ENCODE measurements at regions not wholly inside any gene's neighbourhood (a gene's known extent, or its start where the extent isn't known, plus 50 kb on each side); places are given as distances from the start of the nearest gene placed in this dataset.

DNA sequence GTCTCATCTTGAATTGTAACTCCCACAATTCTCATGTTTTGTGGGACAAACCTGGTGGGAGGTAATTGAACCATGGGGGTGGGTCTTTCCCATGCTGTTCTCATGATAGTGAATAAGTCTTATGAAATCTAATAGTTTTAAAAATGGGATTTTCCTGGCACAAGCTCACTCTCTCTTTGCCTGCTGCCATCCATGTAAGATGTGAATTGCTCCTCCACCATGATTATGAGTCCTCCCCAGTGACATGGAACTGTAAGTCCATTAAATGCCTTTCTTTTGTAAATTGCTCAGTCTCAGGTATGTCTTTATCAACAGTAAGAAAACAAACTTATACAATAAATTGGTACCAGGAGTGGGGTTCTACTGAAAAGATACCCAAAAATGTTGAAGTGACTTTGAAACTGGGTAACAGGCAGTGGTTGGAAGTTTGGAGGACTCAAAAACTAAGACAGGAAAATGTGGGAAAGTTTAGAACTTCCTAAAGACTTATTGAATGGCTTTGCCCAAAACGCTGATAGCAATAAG, 601.4 kb downstream of the ZEB2 start:
- Mint-ChIP-seq H3K27me3 (peaks cover 0 to 6% of the 10 kb centered on the region in 2 donors), H3K4me1 (no peaks in the 10 kb centered on the region), H3K27ac (no peak overlapping the region), H3K4me3 (no peak overlapping the region), H3K36me3 (peaks cover 0 to 18% (median 0%) of the 10 kb centered on the region in 3 donors), H3K9me3 (peaks cover 8 to 26% (median 19%) of the 10 kb centered on the region in 5 donors)
- no peaks in the 10 kb centered on the region for H3K27me3 ChIP-seq (ENCODE audit: insufficient read depth, low read length, poor library complexity, severe bottlenecking)
- H3K36me3 ChIP-seq (ENCODE audit: insufficient read depth, low read length), result no peaks in the 10 kb centered on the region
- H3K27ac ChIP-seq (ENCODE audit: low read depth, low read length), result no peak overlapping the region
- no peaks in the 10 kb centered on the region for H3K4me1 ChIP-seq (ENCODE audit: insufficient read depth, low read length)
- no peak overlapping the region for H3K4me3 ChIP-seq (ENCODE audit: low read length)
- CTCF ChIA-PET, result no interaction called here
- DNase-seq, result no peak
- POLR2A ChIA-PET, result no interaction called here
- no peaks in the 10 kb centered on the region for H3K9me3 ChIP-seq (ENCODE audit: low read length)

DNA sequence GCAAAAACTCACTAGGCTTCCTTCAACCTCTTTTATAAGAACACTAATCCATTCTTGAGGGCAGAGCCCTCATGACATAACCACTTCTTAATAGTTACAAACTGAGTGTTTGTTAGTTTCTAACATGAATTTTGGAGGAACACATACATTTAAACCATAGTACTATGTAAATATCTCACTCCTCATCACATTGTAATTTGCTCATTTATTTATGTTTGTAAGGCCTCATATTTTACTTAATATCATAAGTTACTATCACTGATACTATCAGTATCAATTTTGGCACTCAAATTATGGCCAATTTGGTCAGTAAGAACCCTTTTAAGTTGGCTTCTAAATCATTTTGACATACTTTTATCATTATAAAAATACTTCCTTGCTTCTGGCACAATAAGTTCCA, 603.1 kb downstream of the ZEB2 start:
- Histone ChIP-seq H3K4me1 (ENCODE audit: insufficient read depth, low read length) (no peaks in the 10 kb centered on the region), H3K9me3 (ENCODE audit: low read length) (no peaks in the 10 kb centered on the region), H3K36me3 (ENCODE audit: insufficient read depth, low read length) (no peaks in the 10 kb centered on the region), H3K27me3 (ENCODE audit: insufficient read depth, low read length, poor library complexity, severe bottlenecking) (no peaks in the 10 kb centered on the region), H3K4me3 (ENCODE audit: low read length) (no peak overlapping the region), H3K27ac (ENCODE audit: low read depth, low read length) (no peak overlapping the region)
- no peak for DNase-seq
- H3K27me3 Mint-ChIP-seq, result peaks cover 0 to 4% of the 10 kb centered on the region in 2 donors
- ChIA-PET POLR2A (no interaction called here), CTCF (no interaction called here)
- H3K4me1 Mint-ChIP-seq, result no peaks in the 10 kb centered on the region
- H3K27ac Mint-ChIP-seq, result no peak overlapping the region
- H3K36me3 Mint-ChIP-seq, result peaks cover 0 to 18% (median 0%) of the 10 kb centered on the region in 3 donors
- H3K4me3 Mint-ChIP-seq, result no peak overlapping the region
- H3K9me3 Mint-ChIP-seq, result peaks cover 8 to 26% (median 19%) of the 10 kb centered on the region in 5 donors

DNA sequence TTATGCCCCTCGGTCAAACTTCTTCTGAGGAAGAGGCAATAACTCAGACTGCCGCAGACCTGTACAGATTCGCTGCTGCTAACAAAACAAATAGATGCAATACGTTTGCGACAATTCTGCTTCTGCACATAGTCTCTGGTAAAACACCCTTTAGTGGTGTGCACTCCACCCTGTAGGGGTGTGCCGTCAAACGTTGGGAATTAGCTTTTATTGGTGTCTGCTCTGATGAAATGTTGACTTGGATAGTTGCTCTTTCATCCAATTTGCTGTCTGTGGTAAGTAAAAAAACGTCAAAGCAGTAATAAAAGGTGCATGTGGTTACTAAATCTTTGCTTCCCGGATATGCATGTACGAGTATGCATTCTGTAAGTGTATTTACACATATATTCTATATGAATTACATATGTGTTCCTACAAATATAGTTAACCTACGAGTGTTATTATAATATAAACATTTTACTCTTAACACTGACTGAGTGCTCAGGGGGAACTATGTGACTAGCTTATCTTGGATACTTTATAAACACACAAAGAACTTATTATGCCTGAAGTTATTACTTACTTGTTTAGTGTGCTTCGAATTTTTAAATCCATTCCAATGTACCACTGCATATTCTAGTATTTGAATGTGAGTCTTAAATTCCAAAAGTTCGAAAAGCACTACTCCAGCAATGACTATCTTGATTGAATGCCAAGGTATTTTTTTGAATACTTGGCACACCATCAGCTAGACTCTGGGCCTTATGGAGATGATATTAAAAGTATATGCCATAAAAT, 610.2 kb downstream of the ZEB2 start:
- no peaks in the 10 kb centered on the region for H3K36me3 ChIP-seq (ENCODE audit: insufficient read depth, low read length)
- no peaks in the 10 kb centered on the region for H3K27me3 ChIP-seq (ENCODE audit: insufficient read depth, low read length, poor library complexity, severe bottlenecking)
- no peak overlapping the region for H3K27ac Mint-ChIP-seq
- H3K27ac ChIP-seq (ENCODE audit: low read depth, low read length), result no peak overlapping the region
- peaks cover 0 to 2% of the 10 kb centered on the region in 2 donors for H3K27me3 Mint-ChIP-seq
- CTCF ChIA-PET, result no interaction called here
- no peaks in the 10 kb centered on the region for H3K4me1 Mint-ChIP-seq
- H3K4me3 ChIP-seq (ENCODE audit: low read length), result no peak overlapping the region
- no peaks in the 10 kb centered on the region for H3K9me3 ChIP-seq (ENCODE audit: low read length)
- H3K4me3 Mint-ChIP-seq, result no peak overlapping the region
- H3K9me3 Mint-ChIP-seq, result no peaks in the 10 kb centered on the region
- H3K4me1 ChIP-seq (ENCODE audit: insufficient read depth, low read length), result no peaks in the 10 kb centered on the region
- H3K36me3 Mint-ChIP-seq, result no peaks in the 10 kb centered on the region
- DNase-seq, result no peak
- POLR2A ChIA-PET, result no interaction called here

DNA sequence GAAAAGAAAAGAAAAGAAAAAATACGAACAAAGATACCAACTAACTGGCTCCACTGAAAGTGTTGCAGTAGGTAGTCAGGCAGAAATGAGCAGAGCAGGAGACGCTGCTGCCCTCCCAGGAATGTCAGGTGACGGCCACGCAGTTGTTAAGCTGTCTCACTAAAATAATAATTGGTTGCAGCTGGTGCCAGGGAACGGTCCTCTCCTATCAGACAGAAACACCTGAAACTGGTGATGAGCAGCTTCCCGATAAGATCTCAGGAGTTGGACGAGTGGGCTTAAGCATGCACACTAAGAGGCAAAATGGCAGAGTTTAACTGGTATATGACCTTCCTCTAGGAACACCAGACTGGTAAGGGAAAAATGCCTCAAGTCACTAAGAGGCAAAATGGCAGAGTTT, 611.1 kb downstream of the ZEB2 start:
- Mint-ChIP-seq H3K4me3 (no peak overlapping the region), H3K4me1 (no peaks in the 10 kb centered on the region), H3K36me3 (no peaks in the 10 kb centered on the region), H3K27ac (no peak overlapping the region), H3K27me3 (peaks cover 0 to 2% of the 10 kb centered on the region in 2 donors), H3K9me3 (no peaks in the 10 kb centered on the region)
- DNase-seq, result no peak
- ChIA-PET POLR2A (no interaction called here), CTCF (no interaction called here)
- Histone ChIP-seq H3K4me1 (ENCODE audit: insufficient read depth, low read length) (no peaks in the 10 kb centered on the region), H3K36me3 (ENCODE audit: insufficient read depth, low read length) (no peaks in the 10 kb centered on the region), H3K4me3 (ENCODE audit: low read length) (no peak overlapping the region), H3K9me3 (ENCODE audit: low read length) (no peaks in the 10 kb centered on the region), H3K27ac (ENCODE audit: low read depth, low read length) (no peak overlapping the region), H3K27me3 (ENCODE audit: insufficient read depth, low read length, poor library complexity, severe bottlenecking) (no peaks in the 10 kb centered on the region)

DNA sequence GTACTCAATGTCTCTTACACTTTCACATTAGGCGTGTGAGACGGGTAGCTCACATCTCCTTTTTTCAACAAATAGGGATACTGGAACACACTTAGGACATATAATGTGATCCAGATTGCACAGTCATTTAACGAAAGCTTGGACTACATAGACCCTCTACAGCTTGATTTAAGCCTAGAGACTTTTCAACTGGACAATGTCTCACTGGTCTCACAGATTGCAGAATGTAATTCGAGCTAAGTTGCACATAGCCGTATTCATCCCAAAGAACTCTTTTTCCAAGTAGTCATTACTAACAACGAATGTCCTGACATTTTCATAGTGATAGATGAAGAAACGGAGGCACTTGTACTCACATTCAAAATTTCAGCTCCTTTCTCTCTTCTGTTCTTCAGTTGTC, 612.1 kb downstream of the ZEB2 start:
- Mint-ChIP-seq H3K4me1 (peaks cover 6 to 10% (median 9%) of the 10 kb centered on the region in 3 donors), H3K9me3 (no peaks in the 10 kb centered on the region), H3K4me3 (no peak overlapping the region), H3K36me3 (no peaks in the 10 kb centered on the region), H3K27ac (no peak overlapping the region), H3K27me3 (peaks cover 0 to 2% of the 10 kb centered on the region in 2 donors)
- H3K27ac ChIP-seq (ENCODE audit: low read depth, low read length), result no peak overlapping the region
- DNase-seq, result no peak
- no peaks in the 10 kb centered on the region for H3K27me3 ChIP-seq (ENCODE audit: insufficient read depth, low read length, poor library complexity, severe bottlenecking)
- ChIA-PET POLR2A (no interaction called here), CTCF (no interaction called here)
- no peak overlapping the region for H3K4me3 ChIP-seq (ENCODE audit: low read length)
- H3K36me3 ChIP-seq (ENCODE audit: insufficient read depth, low read length), result no peaks in the 10 kb centered on the region
- no peaks in the 10 kb centered on the region for H3K4me1 ChIP-seq (ENCODE audit: insufficient read depth, low read length)
- no peaks in the 10 kb centered on the region for H3K9me3 ChIP-seq (ENCODE audit: low read length)

DNA sequence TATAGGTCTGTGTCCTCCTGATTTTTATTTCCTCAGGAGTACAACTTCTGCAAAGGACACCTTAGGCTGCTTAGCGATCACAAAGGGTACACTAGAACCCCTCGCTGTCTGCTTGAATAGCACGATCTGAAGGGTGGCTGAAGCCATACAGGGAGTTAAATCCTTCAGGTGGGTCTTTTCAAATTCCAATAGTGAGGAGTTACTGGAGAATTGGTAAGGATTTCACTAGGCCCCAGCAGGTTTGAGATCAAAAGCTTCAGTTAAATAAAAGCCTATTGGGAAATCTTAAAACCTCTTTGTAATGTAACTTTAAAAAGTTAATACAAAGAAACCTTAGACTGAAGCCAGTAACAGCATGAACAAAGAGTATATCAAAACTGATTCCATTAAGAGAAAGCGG, 613.1 kb downstream of the ZEB2 start:
- peaks cover 6 to 13% (median 11%) of the 10 kb centered on the region in 3 donors for H3K4me1 Mint-ChIP-seq
- no peaks in the 10 kb centered on the region for H3K9me3 ChIP-seq (ENCODE audit: low read length)
- no peaks in the 10 kb centered on the region for H3K36me3 Mint-ChIP-seq
- ChIA-PET POLR2A (no interaction called here), CTCF (no interaction called here)
- H3K27me3 Mint-ChIP-seq, result peaks cover 0 to 2% of the 10 kb centered on the region in 2 donors
- H3K36me3 ChIP-seq (ENCODE audit: insufficient read depth, low read length), result no peaks in the 10 kb centered on the region
- no peak overlapping the region for H3K27ac ChIP-seq (ENCODE audit: low read depth, low read length)
- no peak overlapping the region for H3K4me3 Mint-ChIP-seq
- no peak for DNase-seq
- no peak overlapping the region for H3K27ac Mint-ChIP-seq
- H3K27me3 ChIP-seq (ENCODE audit: insufficient read depth, low read length, poor library complexity, severe bottlenecking), result no peaks in the 10 kb centered on the region
- H3K4me3 ChIP-seq (ENCODE audit: low read length), result no peak overlapping the region
- no peaks in the 10 kb centered on the region for H3K4me1 ChIP-seq (ENCODE audit: insufficient read depth, low read length)
- H3K9me3 Mint-ChIP-seq, result no peaks in the 10 kb centered on the region

DNA sequence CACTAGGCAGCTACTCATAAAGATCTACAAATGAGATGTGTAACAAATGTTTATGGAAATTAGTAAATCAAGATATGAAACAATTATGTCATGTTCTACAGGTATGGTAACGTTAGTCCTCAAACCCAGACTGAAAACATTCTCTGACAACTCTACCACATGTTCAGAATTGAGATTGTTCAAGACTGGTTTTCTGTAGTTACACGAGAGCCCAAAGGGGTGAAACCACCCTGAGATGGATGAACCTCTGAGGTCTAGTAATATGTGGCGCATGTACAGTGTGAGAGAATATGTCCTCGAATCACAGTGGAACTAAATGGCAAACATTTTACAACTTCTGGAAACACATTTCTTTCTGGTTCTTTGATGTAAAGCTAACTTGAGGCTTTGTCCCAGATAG, 614.3 kb downstream of the ZEB2 start:
- no peaks in the 10 kb centered on the region for H3K36me3 ChIP-seq (ENCODE audit: insufficient read depth, low read length)
- no peak overlapping the region for H3K4me3 Mint-ChIP-seq
- H3K36me3 Mint-ChIP-seq, result no peaks in the 10 kb centered on the region
- no peak for DNase-seq
- no peaks in the 10 kb centered on the region for H3K9me3 Mint-ChIP-seq
- H3K27ac ChIP-seq (ENCODE audit: low read depth, low read length), result no peak overlapping the region
- ChIA-PET POLR2A (no interaction called here), CTCF (no interaction called here)
- H3K4me3 ChIP-seq (ENCODE audit: low read length), result no peak overlapping the region
- H3K27me3 Mint-ChIP-seq, result peaks cover 0 to 2% of the 10 kb centered on the region in 2 donors
- no peak overlapping the region for H3K27ac Mint-ChIP-seq
- no peaks in the 10 kb centered on the region for H3K27me3 ChIP-seq (ENCODE audit: insufficient read depth, low read length, poor library complexity, severe bottlenecking)
- H3K4me1 ChIP-seq (ENCODE audit: insufficient read depth, low read length), result no peaks in the 10 kb centered on the region
- H3K9me3 ChIP-seq (ENCODE audit: low read length), result no peaks in the 10 kb centered on the region
- H3K4me1 Mint-ChIP-seq, result peaks cover 6 to 13% (median 11%) of the 10 kb centered on the region in 3 donors

DNA sequence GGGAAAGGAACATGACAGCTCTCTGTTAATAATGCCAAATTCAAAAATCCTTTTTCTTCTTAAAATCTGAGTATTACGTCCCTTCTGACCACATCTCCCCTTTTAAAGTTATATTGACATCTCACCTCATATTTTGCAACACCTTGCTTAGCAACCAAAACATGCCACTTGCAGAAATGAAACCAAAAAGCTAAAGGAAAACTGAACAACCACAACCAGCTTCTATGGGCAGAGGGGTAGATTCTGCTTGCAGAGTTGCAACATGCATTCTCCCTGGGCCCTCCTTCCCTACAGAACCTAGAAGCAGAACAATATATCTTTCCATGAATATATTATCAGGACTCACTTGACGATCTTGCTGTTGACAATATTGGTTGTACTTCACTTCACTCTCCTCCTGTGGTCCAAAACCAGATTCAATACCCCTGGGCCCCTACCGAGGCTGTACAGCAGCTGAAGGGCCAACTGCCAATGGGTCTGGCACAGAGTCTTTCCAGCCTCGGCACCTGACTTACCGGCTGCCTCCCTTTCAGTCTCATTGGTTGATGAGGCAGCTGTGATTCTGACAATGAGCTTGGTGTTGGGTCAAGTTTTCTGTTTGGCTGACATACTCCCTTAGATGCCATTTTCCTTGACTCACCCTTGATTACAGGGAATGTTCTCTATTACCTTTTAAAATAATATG, 616.6 kb downstream of the ZEB2 start:
- ChIA-PET CTCF (no interaction called here), POLR2A (no interaction called here)
- Mint-ChIP-seq H3K27me3 (no peaks in the 10 kb centered on the region), H3K4me1 (peaks cover 6 to 13% (median 11%) of the 10 kb centered on the region in 3 donors), H3K36me3 (no peaks in the 10 kb centered on the region), H3K4me3 (peak overlapping the region in 3 of 7 donors; percentile 9 to 46 (median 36)), H3K9me3 (no peaks in the 10 kb centered on the region), H3K27ac (peak overlapping the region in 2 of 8 donors; percentile 12 to 85)
- DNase-seq, result peak in 1 of 5 donors; percentile 2
- Histone ChIP-seq H3K4me3 (ENCODE audit: low read length) (no peak overlapping the region), H3K4me1 (ENCODE audit: insufficient read depth, low read length) (no peaks in the 10 kb centered on the region), H3K36me3 (ENCODE audit: insufficient read depth, low read length) (no peaks in the 10 kb centered on the region), H3K27ac (ENCODE audit: low read depth, low read length) (no peak overlapping the region), H3K9me3 (ENCODE audit: low read length) (no peaks in the 10 kb centered on the region), H3K27me3 (ENCODE audit: insufficient read depth, low read length, poor library complexity, severe bottlenecking) (no peaks in the 10 kb centered on the region)

All from CD8-positive, alpha-beta memory T cell (primary cell).